H9 (cell line): ENCODE measurements at regions not wholly inside any gene's neighbourhood (a gene's known extent, or its start where the extent isn't known, plus 50 kb on each side); places are given as distances from the start of the nearest gene placed in this dataset.

Source experiments
- DNase-seq: peaks from one replicate; pipeline ENCODE4 v3.0.0-alpha.2; 2017
- H2AFZ ChIP-seq: one replicate; pipeline ENCODE4 v1.6.1; 2013; ENCODE audit warnings: mild to moderate bottlenecking, low read length, control low read depth, moderate library complexity
- H2AK5ac ChIP-seq: 2 replicates; pipeline ENCODE4 v1.6.1; 2013; ENCODE audit warnings: low read length, control low read depth, mixed read lengths; ENCODE audit not compliant: insufficient read length
- H2BK120ac ChIP-seq: one replicate; pipeline ENCODE4 v1.6.1; 2013; ENCODE audit warnings: low read depth, mild to moderate bottlenecking, low read length, control low read depth, inconsistent platforms; ENCODE audit not compliant: poor library complexity, severe bottlenecking
- H2BK12ac ChIP-seq: 2 replicates; pipeline ENCODE4 v1.6.1; 2013; ENCODE audit warnings: low read length, control low read depth, mixed read lengths, low read depth; ENCODE audit not compliant: insufficient read length
- H2BK15ac ChIP-seq: 2 replicates; pipeline ENCODE4 v1.6.1; 2013; ENCODE audit warnings: low read depth, low read length, control low read depth
- H2BK20ac ChIP-seq: one replicate; pipeline ENCODE4 v1.6.1; 2013; ENCODE audit warnings: low read depth, mild to moderate bottlenecking, low read length, control low read depth, inconsistent platforms; ENCODE audit not compliant: poor library complexity, severe bottlenecking
- H2BK5ac ChIP-seq: 2 replicates; pipeline ENCODE4 v1.6.1; 2013; ENCODE audit warnings: low read length, control low read depth, mixed read lengths; ENCODE audit not compliant: insufficient read length
- H3K14ac ChIP-seq: 2 replicates; pipeline ENCODE4 v1.6.1; 2013; ENCODE audit warnings: low read length, control low read depth; ENCODE audit not compliant: insufficient read depth
- H3K18ac ChIP-seq: 2 replicates; pipeline ENCODE4 v1.6.1; 2013; ENCODE audit warnings: low read depth, mild to moderate bottlenecking, mixed read lengths, low read length, control low read depth; ENCODE audit not compliant: insufficient read length
- H3K23ac ChIP-seq: 2 replicates; pipeline ENCODE4 v1.6.1; 2013; ENCODE audit warnings: low read length, control low read depth, mixed read lengths, low read depth; ENCODE audit not compliant: insufficient read length
- H3K23me2 ChIP-seq: 2 replicates; pipeline ENCODE4 v1.6.1; 2013; ENCODE audit warnings: low read depth, mild to moderate bottlenecking, mixed read lengths, low read length, control low read depth; ENCODE audit not compliant: insufficient read length, poor library complexity, severe bottlenecking
- H3K27ac ChIP-seq: 2 replicates; pipeline ENCODE4 v1.5.1; 2013; ENCODE audit warnings: low read length, control low read depth, mixed read lengths, low read depth; ENCODE audit not compliant: insufficient read length
- H3K27me3 ChIP-seq: 2 replicates; pipeline ENCODE4 v1.6.1; 2013; ENCODE audit warnings: low read length, control low read depth, inconsistent platforms; ENCODE audit not compliant: insufficient read depth
- H3K4ac ChIP-seq: 2 replicates; pipeline ENCODE4 v1.6.1; 2013; ENCODE audit warnings: low read depth, mild to moderate bottlenecking, control low read depth, inconsistent platforms, low read length, moderate library complexity
- H3K4me1 ChIP-seq: 2 replicates; pipeline ENCODE4 v1.6.1; 2013; ENCODE audit warnings: low read length, control low read depth, inconsistent platforms; ENCODE audit not compliant: insufficient read depth
- H3K4me2 ChIP-seq: 2 replicates; pipeline ENCODE4 v1.6.1; 2013; ENCODE audit warnings: low read length, control low read depth, mixed read lengths; ENCODE audit not compliant: insufficient read length, insufficient read depth
- H3K56ac ChIP-seq: 2 replicates; pipeline ENCODE4 v1.6.1; 2013; ENCODE audit warnings: low read depth, mild to moderate bottlenecking, mixed read lengths, low read length, control low read depth; ENCODE audit not compliant: insufficient read length
- H3K79me1 ChIP-seq: 2 replicates; pipeline ENCODE4 v1.6.1; 2013; ENCODE audit warnings: low read depth, mild to moderate bottlenecking, moderate library complexity, low read length, control low read depth, inconsistent platforms; ENCODE audit not compliant: insufficient read depth, poor library complexity, severe bottlenecking
- H3K79me2 ChIP-seq: 2 replicates; pipeline ENCODE4 v1.6.1; 2013; ENCODE audit warnings: low read length, control low read depth, inconsistent platforms; ENCODE audit not compliant: insufficient read depth
- H3K9ac ChIP-seq: 2 replicates; pipeline ENCODE4 v1.6.1; 2013; ENCODE audit warnings: low read length, control low read depth, mixed read lengths; ENCODE audit not compliant: insufficient read length; ENCODE audit errors: extremely low read depth
- H3K9me3 ChIP-seq: one replicate; pipeline ENCODE4 v1.6.1; 2013; ENCODE audit warnings: low read depth, low read length, inconsistent platforms; ENCODE audit not compliant: control insufficient read depth
- H3T11ph ChIP-seq: one replicate; pipeline ENCODE4 v1.6.1; 2013; ENCODE audit warnings: mild to moderate bottlenecking, low read length, control low read depth, inconsistent platforms
- H4K20me1 ChIP-seq: one replicate; pipeline ENCODE4 v1.6.1; 2013; ENCODE audit not compliant: control insufficient read depth, insufficient read length, insufficient read depth
- H4K5ac ChIP-seq: 2 replicates; pipeline ENCODE4 v1.6.1; 2013; ENCODE audit warnings: low read depth, mild to moderate bottlenecking, mixed read lengths, low read length, control low read depth; ENCODE audit not compliant: insufficient read length
- H4K8ac ChIP-seq: replicated peaks from 2 replicates; pipeline ENCODE4 v1.6.1; 2013; ENCODE audit warnings: low read length, control low read depth, mixed read lengths, low read depth; ENCODE audit not compliant: insufficient read length
- H4K91ac ChIP-seq: 2 replicates; pipeline ENCODE4 v1.6.1; 2013; ENCODE audit warnings: low read depth, mild to moderate bottlenecking, moderate library complexity, mixed read lengths, low read length, control low read depth; ENCODE audit not compliant: insufficient read length
- H3K27ac Mint-ChIP-seq, 3 experiments: 2 replicates in 2 of 3; 3 replicates in 1 of 3; pipeline ENCODE4 v1.8.0; 2020 to 2021; ENCODE audit warnings: mixed read lengths in 3 of 3, mild to moderate bottlenecking in 1 of 3, moderate library complexity in 1 of 3
- H3K27me3 Mint-ChIP-seq: 2 replicates; pipeline ENCODE4 v1.8.0; 2021; ENCODE audit warnings: low read depth, mild to moderate bottlenecking, moderate library complexity, mixed read lengths
- H3K36me3 Mint-ChIP-seq, 3 experiments: 2 replicates in 2 of 3; 3 replicates in 1 of 3; pipeline ENCODE4 v1.8.0; 2020 to 2021; ENCODE audit warnings: low read depth in 3 of 3, mixed read lengths in 3 of 3; ENCODE audit not compliant: insufficient read depth in 1 of 3
- H3K4me1 Mint-ChIP-seq, 2 experiments: 2 replicates each; pipeline ENCODE4 v1.8.0; 2020; ENCODE audit warnings: mixed read lengths in 2 of 2
- H3K4me3 Mint-ChIP-seq, 2 experiments: 2 replicates in 1 of 2; 3 replicates in 1 of 2; pipeline ENCODE4 v1.8.0; 2020 to 2021; ENCODE audit warnings: mild to moderate bottlenecking in 2 of 2, mixed read lengths in 2 of 2, moderate library complexity in 1 of 2
- H3K9me3 Mint-ChIP-seq, 2 experiments: 2 replicates in 1 of 2; 3 replicates in 1 of 2; pipeline ENCODE4 v1.8.0; 2020; ENCODE audit warnings: mild to moderate bottlenecking in 2 of 2, mixed read lengths in 2 of 2, moderate library complexity in 1 of 2
- CTCF ChIP-seq: fragments of 200-600 bp; sonication (generic); conservative IDR thresholded peaks from 3 replicates; pipeline ENCODE4 v1.8.0; 2021; ENCODE audit warnings: antibody characterized with exemption, mild to moderate bottlenecking
- WGBS: extraction: QIAGEN DNeasy Blood & Tissue Kit; methylation state at CpG from one replicate; pipeline ENCODE4 v1.1.7; 2013; ENCODE audit warnings: missing lambda C conversion rate, low lambda C conversion rate, mixed read lengths; ENCODE audit not compliant: insufficient read length; ENCODE audit errors: extremely low coverage; 5-methylcytosine and 5-hydroxymethylcytosine counted together

GRCh38 chr3:96175500-96175899, 638.9 kb upstream of the EPHA6 start:
- Histone ChIP-seq H2BK12ac (no peak overlapping the region), H3K79me2 (no peaks in the 10 kb centered on the region), H3K4me2 (no peak overlapping the region), H4K8ac (no peak overlapping the region), H2AK5ac (no peak overlapping the region), H3K14ac (no peak overlapping the region), H2BK20ac (no peak overlapping the region), H2AFZ (no peak overlapping the region), H4K20me1 (no peaks in the 10 kb centered on the region), H3K23me2 (no peaks in the 10 kb centered on the region), H3K9ac (no peak overlapping the region), H3K18ac (no peak overlapping the region), H3K4ac (no peak overlapping the region), H2BK120ac (no peak overlapping the region), H3K4me1 (no peaks in the 10 kb centered on the region), H3K23ac (no peak overlapping the region), H2BK5ac (no peak overlapping the region), H3K27ac (no peak overlapping the region), H3K9me3 (no peaks in the 10 kb centered on the region), H3K56ac (no peak overlapping the region), H3K27me3 (peaks cover 3% of the 10 kb centered on the region; the same call in 1 of the 2 replicates), H2BK15ac (no peak overlapping the region), H4K91ac (no peak overlapping the region), H4K5ac (peak overlapping the region; percentile 33), H3K79me1 (no peaks in the 10 kb centered on the region), H3T11ph (no peak overlapping the region)
- DNase-seq, result no peak
- TF ChIP-seq CTCF, result no peak
- WGBS, result no CpG with 5 or more reads among the region's 6 CpGs
- no peaks in the 10 kb centered on the region for H3K4me1 Mint-ChIP-seq
- H3K4me3 Mint-ChIP-seq, result no peak overlapping the region
- H3K9me3 Mint-ChIP-seq, result peaks cover 21 to 31% of the 10 kb centered on the region in 2 experiments; a peak in 4 of 5 replicates
- H3K27me3 Mint-ChIP-seq, result no peaks in the 10 kb centered on the region
- H3K27ac Mint-ChIP-seq, result no peak overlapping the region
- H3K36me3 Mint-ChIP-seq, result peaks cover 5 to 22% (median 12%) of the 10 kb centered on the region in 3 experiments
